Prostate gland (tissue), 2 donors: ENCODE measurements at regions not wholly inside any gene's neighbourhood (a gene's known extent, or its start where the extent isn't known, plus 50 kb on each side); places are given as distances from the start of the nearest gene placed in this dataset.

ENCODE experiments used
- POLR2A ChIP-seq: fragments of 450-650 bp; IDR thresholded peaks from one replicate; pipeline ENCODE4 v1.6.1; 2016; ENCODE audit warnings: antibody characterized with exemption, mild to moderate bottlenecking
- TF ChIP-seq, protein P1 (sequence below), 4 experiments: fragments of 200-600 bp in 2 of 4; fragments of 450-650 bp in 2 of 4; sonication (generic) in 2 of 4; IDR thresholded peaks; 1 replicate in 3 of 4; 2 replicates in 1 of 4; pipeline ENCODE4 v1.5.1; 2016 to 2019; ENCODE audit warnings: antibody characterized with exemption in 4 of 4, mild to moderate bottlenecking in 2 of 4, moderate library complexity in 2 of 4

DNA sequence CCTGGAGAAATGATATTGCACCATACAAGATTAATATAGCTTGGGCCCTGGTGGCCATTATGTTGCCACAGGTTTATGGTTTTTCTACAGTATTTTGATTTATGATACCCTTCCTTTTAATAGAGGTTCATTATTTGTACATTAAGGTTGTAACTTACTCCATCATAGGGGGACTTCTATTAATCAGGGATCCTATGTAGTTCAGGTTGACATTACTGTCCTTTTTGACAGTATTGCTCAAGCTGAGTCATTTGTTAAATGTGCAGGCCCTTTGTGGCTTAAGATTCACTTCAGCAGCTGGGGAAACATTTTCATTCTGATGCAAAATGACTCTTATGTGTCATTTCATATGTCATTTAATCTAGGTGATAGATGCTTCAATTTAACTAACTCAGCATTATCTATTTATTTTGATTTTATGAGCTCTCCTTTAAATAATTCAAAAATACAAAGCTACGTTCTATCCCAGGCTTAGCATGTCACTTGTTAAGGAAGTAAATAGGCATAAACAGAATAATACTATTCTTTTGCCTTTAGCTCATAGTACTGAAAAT is 686.9 kb upstream of the NCAM2 start:
- TF ChIP-seq, protein P1, sequence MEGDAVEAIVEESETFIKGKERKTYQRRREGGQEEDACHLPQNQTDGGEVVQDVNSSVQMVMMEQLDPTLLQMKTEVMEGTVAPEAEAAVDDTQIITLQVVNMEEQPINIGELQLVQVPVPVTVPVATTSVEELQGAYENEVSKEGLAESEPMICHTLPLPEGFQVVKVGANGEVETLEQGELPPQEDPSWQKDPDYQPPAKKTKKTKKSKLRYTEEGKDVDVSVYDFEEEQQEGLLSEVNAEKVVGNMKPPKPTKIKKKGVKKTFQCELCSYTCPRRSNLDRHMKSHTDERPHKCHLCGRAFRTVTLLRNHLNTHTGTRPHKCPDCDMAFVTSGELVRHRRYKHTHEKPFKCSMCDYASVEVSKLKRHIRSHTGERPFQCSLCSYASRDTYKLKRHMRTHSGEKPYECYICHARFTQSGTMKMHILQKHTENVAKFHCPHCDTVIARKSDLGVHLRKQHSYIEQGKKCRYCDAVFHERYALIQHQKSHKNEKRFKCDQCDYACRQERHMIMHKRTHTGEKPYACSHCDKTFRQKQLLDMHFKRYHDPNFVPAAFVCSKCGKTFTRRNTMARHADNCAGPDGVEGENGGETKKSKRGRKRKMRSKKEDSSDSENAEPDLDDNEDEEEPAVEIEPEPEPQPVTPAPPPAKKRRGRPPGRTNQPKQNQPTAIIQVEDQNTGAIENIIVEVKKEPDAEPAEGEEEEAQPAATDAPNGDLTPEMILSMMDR (IDR thresholded peaks at IDR 0.05): no peak
- no peak for TF ChIP-seq POLR2A
